Caco-2 (cell line): ENCODE measurements at regions not wholly inside any gene's neighbourhood (a gene's known extent, or its start where the extent isn't known, plus 50 kb on each side); places are given as distances from the start of the nearest gene placed in this dataset.

Experiments
- BruUV-seq: library from RNA; stranded (reverse); fragments of 400-500 nt; replicated peaks from 2 replicates; lab custom pipeline; 2021; lab: Mats Ljungman, UMichigan
- CTCF ChIA-PET: fragments of 300-600 bp; sonication (Branson Sonifier 250); formaldehyde crosslinking; loops from one replicate; lab custom pipeline; 2022; ENCODE audit warnings: antibody characterized with exemption; lab: Charles Lee
- POLR2A ChIA-PET: fragments of 300-600 bp; sonication (Branson Sonifier 250); formaldehyde crosslinking; loops from one replicate; lab custom pipeline; 2022; ENCODE audit warnings: antibody characterized with exemption; lab: Charles Lee
- DNase-seq, 2 experiments: peaks; one replicate each; pipeline versions ENCODE4 v3.0.0 to v3.0.0-alpha.2; 2020 to 2022
- H3K27me3 ChIP-seq: replicated peaks from 2 replicates; pipeline ENCODE4 v1.6.0; 2011; ENCODE audit warnings: low read length; ENCODE audit not compliant: control insufficient read depth, insufficient read depth
- H3K36me3 ChIP-seq: 2 replicates; pipeline ENCODE4 v1.5.1; 2011; ENCODE audit warnings: low read length; ENCODE audit not compliant: control insufficient read depth, insufficient read depth
- H3K4me1 ChIP-seq: fragments of 250-450 bp; sonication (Bioruptor Pico); 2 replicates; pipeline ENCODE4 v1.5.1; 2020; ENCODE audit warnings: mild to moderate bottlenecking
- H3K4me3 ChIP-seq: 2 replicates; pipeline ENCODE4 v1.5.1; 2011; ENCODE audit warnings: low read depth, mild to moderate bottlenecking, control low read depth, low read length
- H3K9me3 ChIP-seq: fragments of 250-450 bp; sonication (Bioruptor Pico); 2 replicates; pipeline ENCODE4 v1.5.1; 2020; ENCODE audit warnings: mild to moderate bottlenecking, moderate library complexity
- H3K27ac Mint-ChIP-seq: one replicate; pipeline ENCODE4 v1.8.0; 2022; ENCODE audit warnings: mixed read lengths; ENCODE audit not compliant: unreplicated experiment
- H3K27me3 Mint-ChIP-seq: one replicate; pipeline ENCODE4 v1.8.0; 2022; ENCODE audit warnings: mixed read lengths; ENCODE audit not compliant: insufficient read depth, unreplicated experiment
- H3K36me3 Mint-ChIP-seq: one replicate; pipeline ENCODE4 v1.8.0; 2022; ENCODE audit warnings: mild to moderate bottlenecking, mixed read lengths; ENCODE audit not compliant: insufficient read depth, unreplicated experiment
- H3K4me1 Mint-ChIP-seq: one replicate; pipeline ENCODE4 v1.8.0; 2022; ENCODE audit warnings: low read depth, mixed read lengths; ENCODE audit not compliant: unreplicated experiment
- H3K4me3 Mint-ChIP-seq: one replicate; pipeline ENCODE4 v1.8.0; 2022; ENCODE audit warnings: mild to moderate bottlenecking, moderate library complexity, mixed read lengths; ENCODE audit not compliant: unreplicated experiment
- H3K9me3 Mint-ChIP-seq: one replicate; pipeline ENCODE4 v1.8.0; 2022; ENCODE audit warnings: mixed read lengths; ENCODE audit not compliant: unreplicated experiment
- intact Hi-C: fragments of 100-400 bp; cut with micrococcal nuclease; formaldehyde crosslinking; loops from one replicate; pipeline ENCODE4 v1.10.0; 2022; ENCODE audit not compliant: unreplicated experiment
- TF ChIP-seq, protein P1 (sequence below), 2 experiments: fragments of 200-600 bp in 1 of 2; IDR thresholded peaks; 1 replicate in 1 of 2; 2 replicates in 1 of 2; pipeline versions ENCODE4 v1.5.1 to v1.8.0; 2011 to 2022; ENCODE audit warnings: antibody characterized with exemption in 1 of 2, control low read depth in 1 of 2, inconsistent platforms in 1 of 2, low read depth in 1 of 2, low read length in 1 of 2, mild to moderate bottlenecking in 1 of 2, moderate library complexity in 1 of 2; ENCODE audit not compliant: insufficient read depth in 1 of 2, severe bottlenecking in 1 of 2, unreplicated experiment in 1 of 2

GRCh38 chr1:177800400-177801088 lies 169.3 kb downstream of the SEC16B start:
- no TSS peak for BruUV-seq
- intact Hi-C loops = no loop called here
- POLR2A ChIA-PET = no interaction called here

DNA sequence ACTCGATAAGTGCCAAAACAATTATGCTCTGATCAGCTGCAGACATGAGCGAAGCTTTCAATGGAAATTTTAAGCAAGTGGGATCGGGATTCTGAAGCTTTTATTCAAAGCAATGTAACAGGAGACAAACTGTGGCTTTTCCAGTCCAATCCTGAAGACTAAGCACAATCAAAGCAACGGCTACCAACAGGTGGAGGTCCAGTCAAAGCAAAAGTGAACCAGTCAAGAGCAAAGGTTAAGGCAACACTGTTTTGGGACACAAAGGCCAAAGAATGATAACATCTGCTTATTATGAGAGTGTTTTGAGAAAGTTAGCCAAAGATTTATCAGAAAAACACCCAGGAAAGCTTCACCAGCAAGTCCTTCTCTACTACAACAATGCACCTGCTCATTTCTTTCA lies 170.1 kb downstream of the SEC16B start:
- no peaks in the 10 kb centered on the region for H3K4me1 Mint-ChIP-seq
- peaks cover 4% of the 10 kb centered on the region for H3K27me3 Mint-ChIP-seq
- ChIA-PET POLR2A (no interaction called here), CTCF (no interaction called here)
- H3K9me3 Mint-ChIP-seq = peaks cover 10% of the 10 kb centered on the region
- H3K27ac Mint-ChIP-seq = no peak overlapping the region
- TF ChIP-seq, protein P1, sequence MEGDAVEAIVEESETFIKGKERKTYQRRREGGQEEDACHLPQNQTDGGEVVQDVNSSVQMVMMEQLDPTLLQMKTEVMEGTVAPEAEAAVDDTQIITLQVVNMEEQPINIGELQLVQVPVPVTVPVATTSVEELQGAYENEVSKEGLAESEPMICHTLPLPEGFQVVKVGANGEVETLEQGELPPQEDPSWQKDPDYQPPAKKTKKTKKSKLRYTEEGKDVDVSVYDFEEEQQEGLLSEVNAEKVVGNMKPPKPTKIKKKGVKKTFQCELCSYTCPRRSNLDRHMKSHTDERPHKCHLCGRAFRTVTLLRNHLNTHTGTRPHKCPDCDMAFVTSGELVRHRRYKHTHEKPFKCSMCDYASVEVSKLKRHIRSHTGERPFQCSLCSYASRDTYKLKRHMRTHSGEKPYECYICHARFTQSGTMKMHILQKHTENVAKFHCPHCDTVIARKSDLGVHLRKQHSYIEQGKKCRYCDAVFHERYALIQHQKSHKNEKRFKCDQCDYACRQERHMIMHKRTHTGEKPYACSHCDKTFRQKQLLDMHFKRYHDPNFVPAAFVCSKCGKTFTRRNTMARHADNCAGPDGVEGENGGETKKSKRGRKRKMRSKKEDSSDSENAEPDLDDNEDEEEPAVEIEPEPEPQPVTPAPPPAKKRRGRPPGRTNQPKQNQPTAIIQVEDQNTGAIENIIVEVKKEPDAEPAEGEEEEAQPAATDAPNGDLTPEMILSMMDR (IDR thresholded peaks at IDR 0.05; ENCODE audit: insufficient read depth in 1 of 2, low read depth in 1 of 2, low read length in 1 of 2, severe bottlenecking in 1 of 2, unreplicated experiment in 1 of 2) = no peak
- no peak for DNase-seq
- Histone ChIP-seq H3K27me3 (no peaks in the 10 kb centered on the region; the same call in 1 of the 2 replicates), H3K36me3 (no peaks in the 10 kb centered on the region), H3K4me1 (no peaks in the 10 kb centered on the region), H3K4me3 (no peak overlapping the region), H3K9me3 (no peaks in the 10 kb centered on the region)
- BruUV-seq = no TSS peak
- H3K36me3 Mint-ChIP-seq = no peaks in the 10 kb centered on the region
- H3K4me3 Mint-ChIP-seq = no peak overlapping the region
- intact Hi-C loops = loop anchor here (1.0 kb wide), 1 partner anchor 114 kb away; no protein-coding TSS in a partner anchor

More at GRCh38 chr1:177800400-177801088, 169.3 kb downstream of the SEC16B start:
- no peaks in the 10 kb centered on the region for H3K4me1 Mint-ChIP-seq
- H3K4me1 ChIP-seq = no peaks in the 10 kb centered on the region
- no peak overlapping the region for H3K4me3 ChIP-seq
- no peak overlapping the region for H3K27ac Mint-ChIP-seq
- peaks cover 4% of the 10 kb centered on the region for H3K27me3 Mint-ChIP-seq
- peaks cover 15% of the 10 kb centered on the region for H3K9me3 Mint-ChIP-seq
- no peaks in the 10 kb centered on the region for H3K36me3 Mint-ChIP-seq
- H3K4me3 Mint-ChIP-seq = no peak overlapping the region
- CTCF ChIA-PET = no interaction called here
- DNase-seq = no peak
- TF ChIP-seq, protein P1 (IDR thresholded peaks at IDR 0.05; ENCODE audit: insufficient read depth in 1 of 2, low read depth in 1 of 2, low read length in 1 of 2, severe bottlenecking in 1 of 2, unreplicated experiment in 1 of 2) = no peak
- no peaks in the 10 kb centered on the region; the same call in 1 of the 2 replicates for H3K27me3 ChIP-seq
- H3K36me3 ChIP-seq = no peaks in the 10 kb centered on the region
- H3K9me3 ChIP-seq = no peaks in the 10 kb centered on the region

DNA sequence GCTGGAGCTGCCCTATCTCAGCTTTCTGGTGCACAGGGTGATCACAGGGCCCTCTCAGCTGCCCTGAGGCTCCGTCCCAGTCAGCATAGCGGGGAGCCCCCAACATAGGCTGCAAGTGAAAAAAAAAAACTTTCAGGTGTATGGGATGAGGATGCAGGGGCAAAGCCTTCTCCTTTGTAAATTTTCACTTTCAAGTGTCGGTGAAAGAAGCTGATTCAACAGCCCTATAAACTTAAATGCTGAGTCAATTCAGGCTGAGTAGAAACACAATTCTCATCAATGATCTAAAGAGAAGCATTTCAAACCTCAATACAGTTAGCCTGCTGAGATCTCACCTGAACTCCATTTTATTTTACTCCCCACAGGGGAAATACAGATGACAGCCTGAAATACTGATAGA lies 171.2 kb downstream of the SEC16B start:
- Histone ChIP-seq H3K27me3 (no peaks in the 10 kb centered on the region; the same call in 1 of the 2 replicates), H3K36me3 (no peaks in the 10 kb centered on the region), H3K4me3 (no peak overlapping the region), H3K9me3 (no peaks in the 10 kb centered on the region), H3K4me1 (no peaks in the 10 kb centered on the region)
- TF ChIP-seq, protein P1 (IDR thresholded peaks at IDR 0.05; ENCODE audit: insufficient read depth in 1 of 2, low read depth in 1 of 2, low read length in 1 of 2, severe bottlenecking in 1 of 2, unreplicated experiment in 1 of 2) = no peak
- Mint-ChIP-seq H3K9me3 (peaks cover under 1% of the 10 kb centered on the region), H3K27ac (no peak overlapping the region), H3K4me1 (no peaks in the 10 kb centered on the region), H3K36me3 (no peaks in the 10 kb centered on the region), H3K27me3 (peaks cover 6% of the 10 kb centered on the region), H3K4me3 (no peak overlapping the region)
- BruUV-seq = no TSS peak
- no peak for DNase-seq
- intact Hi-C loops = loop anchor here (1.0 kb wide), 1 partner anchor 115 kb away; no protein-coding TSS in a partner anchor
- ChIA-PET POLR2A (no interaction called here), CTCF (no interaction called here)
